HEK293 (cell line): ENCODE measurements at regions not wholly inside any gene's neighbourhood (a gene's known extent, or its start where the extent isn't known, plus 50 kb on each side); places are given as distances from the start of the nearest gene placed in this dataset.

Experiments used
- CTCF ChIA-PET: fragments of 350-600 bp; formaldehyde crosslinking; extraction: SDS; loops from one replicate; lab custom pipeline; 2021; ENCODE audit warnings: antibody characterized with exemption; lab: Yijun Ruan, JAX
- POLR2A ChIA-PET: fragments of 300-600 bp; formaldehyde crosslinking; extraction: SDS; loops from one replicate; lab custom pipeline; 2020; ENCODE audit warnings: antibody characterized with exemption, inconsistent platforms; lab: Yijun Ruan, JAX
- H3K27ac ChIP-seq: fragments of 200-500 bp; sonication (Bioruptor generic); 2 replicates; pipeline ENCODE4 v1.5.1; 2014; ENCODE audit warnings: low read depth, low read length, control low read depth, inconsistent platforms; ENCODE audit errors: extremely low read depth
- H3K36me3 ChIP-seq, 2 experiments: fragments of 200-500 bp in 1 of 2; sonication (Bioruptor generic) in 1 of 2; 1 replicate in 1 of 2; 2 replicates in 1 of 2; pipeline ENCODE4 v1.5.1; 2014 to 2017; ENCODE audit warnings: inconsistent platforms in 2 of 2, low read length in 2 of 2; ENCODE audit not compliant: control insufficient read depth in 2 of 2, insufficient read depth in 1 of 2
- H3K4me1 ChIP-seq: fragments of 200-500 bp; sonication (Bioruptor generic); 2 replicates; pipeline ENCODE4 v1.5.1; 2014; ENCODE audit warnings: mild to moderate bottlenecking, low read length, inconsistent platforms; ENCODE audit not compliant: control insufficient read depth, insufficient read depth
- H3K4me3 ChIP-seq: 2 replicates; pipeline ENCODE4 v1.5.1; 2011; ENCODE audit warnings: low read depth, mild to moderate bottlenecking, control low read depth, low read length, moderate library complexity
- H3K9me3 ChIP-seq: fragments of 200-500 bp; sonication (Bioruptor generic); 2 replicates; pipeline ENCODE4 v1.5.1; 2014; ENCODE audit warnings: low read depth, low read length, inconsistent platforms; ENCODE audit not compliant: control insufficient read depth, insufficient read depth
- ELK4 ChIP-seq: IDR thresholded peaks from 2 replicates; pipeline ENCODE4 v1.6.1; 2011; ENCODE audit warnings: mild to moderate bottlenecking, low read depth, low read length, borderline replicate concordance
- GLI4 ChIP-seq: fragments of 450-650 bp; formaldehyde crosslinking; IDR thresholded peaks from 2 replicates; pipeline ENCODE4 v1.5.1; 2016; ENCODE audit warnings: missing biosample characterization, missing genetic modification characterization
- KLF8 ChIP-seq: fragments of 450-650 bp; formaldehyde crosslinking; IDR thresholded peaks from 2 replicates; pipeline ENCODE4 v1.5.1; 2016; ENCODE audit warnings: missing biosample characterization, missing genetic modification characterization
- MYNN ChIP-seq: fragments of 450-650 bp; formaldehyde crosslinking; IDR thresholded peaks from 2 replicates; pipeline ENCODE4 v1.5.1; 2016; ENCODE audit warnings: missing biosample characterization, missing genetic modification characterization, borderline replicate concordance
- RBAK ChIP-seq: fragments of 450-650 bp; formaldehyde crosslinking; IDR thresholded peaks from 2 replicates; pipeline ENCODE4 v1.5.1; 2016; ENCODE audit warnings: missing biosample characterization, missing genetic modification characterization
- ZBTB48 ChIP-seq: fragments of 450-650 bp; formaldehyde crosslinking; IDR thresholded peaks from 2 replicates; pipeline ENCODE4 v1.5.1; 2016; ENCODE audit warnings: missing biosample characterization, missing genetic modification characterization
- ZBTB7A ChIP-seq: fragments of 450-650 bp; formaldehyde crosslinking; IDR thresholded peaks from 2 replicates; pipeline ENCODE4 v1.5.1; 2016; ENCODE audit warnings: low read depth, missing biosample characterization, missing genetic modification characterization
- ZNF133 ChIP-seq: fragments of 450-650 bp; formaldehyde crosslinking; IDR thresholded peaks from 2 replicates; pipeline ENCODE4 v1.5.1; 2016; ENCODE audit warnings: missing biosample characterization, missing genetic modification characterization
- ZNF23 ChIP-seq: fragments of 450-650 bp; formaldehyde crosslinking; IDR thresholded peaks from 2 replicates; pipeline ENCODE4 v1.5.1; 2016; ENCODE audit warnings: missing biosample characterization, missing genetic modification characterization, borderline replicate concordance
- ZNF248 ChIP-seq: fragments of 450-650 bp; formaldehyde crosslinking; IDR thresholded peaks from 2 replicates; pipeline ENCODE4 v1.5.1; 2017; ENCODE audit warnings: missing biosample characterization, missing genetic modification characterization
- ZNF302 ChIP-seq: fragments of 450-650 bp; formaldehyde crosslinking; IDR thresholded peaks from 2 replicates; pipeline ENCODE4 v1.5.1; 2016; ENCODE audit warnings: missing biosample characterization, missing genetic modification characterization, low read depth
- ZNF362 ChIP-seq: fragments of 450-650 bp; formaldehyde crosslinking; IDR thresholded peaks from 2 replicates; pipeline ENCODE4 v1.5.1; 2016; ENCODE audit warnings: missing biosample characterization, missing genetic modification characterization
- ZNF426 ChIP-seq: fragments of 450-650 bp; formaldehyde crosslinking; IDR thresholded peaks from 2 replicates; pipeline ENCODE4 v1.5.1; 2017; ENCODE audit warnings: missing biosample characterization, missing genetic modification characterization, mild to moderate bottlenecking, inconsistent platforms, moderate library complexity
- ZNF518A ChIP-seq: fragments of 450-650 bp; formaldehyde crosslinking; conservative IDR thresholded peaks from 2 replicates; pipeline ENCODE4 v1.5.1; 2016; ENCODE audit warnings: low read depth, missing biosample characterization, missing genetic modification characterization
- ZNF544 ChIP-seq: fragments of 450-650 bp; formaldehyde crosslinking; IDR thresholded peaks from 2 replicates; pipeline ENCODE4 v1.5.0; 2017; ENCODE audit warnings: missing biosample characterization, missing genetic modification characterization
- ZNF600 ChIP-seq: fragments of 450-650 bp; formaldehyde crosslinking; IDR thresholded peaks from 2 replicates; pipeline ENCODE4 v1.5.1; 2016; ENCODE audit warnings: missing biosample characterization, missing genetic modification characterization
- ZNF626 ChIP-seq: fragments of 450-650 bp; sonication (Bioruptor Pico); formaldehyde crosslinking; IDR thresholded peaks from 2 replicates; pipeline ENCODE4 v1.5.1; 2018; ENCODE audit warnings: missing biosample characterization, missing genetic modification characterization, inconsistent platforms
- ZNF777 ChIP-seq: fragments of 450-650 bp; formaldehyde crosslinking; IDR thresholded peaks from 2 replicates; pipeline ENCODE4 v1.5.1; 2017; ENCODE audit warnings: missing biosample characterization, missing genetic modification characterization, borderline replicate concordance
- ZSCAN4 ChIP-seq: fragments of 450-650 bp; formaldehyde crosslinking; IDR thresholded peaks from 2 replicates; pipeline ENCODE4 v1.5.1; 2017; ENCODE audit warnings: missing biosample characterization, missing genetic modification characterization

DNA sequence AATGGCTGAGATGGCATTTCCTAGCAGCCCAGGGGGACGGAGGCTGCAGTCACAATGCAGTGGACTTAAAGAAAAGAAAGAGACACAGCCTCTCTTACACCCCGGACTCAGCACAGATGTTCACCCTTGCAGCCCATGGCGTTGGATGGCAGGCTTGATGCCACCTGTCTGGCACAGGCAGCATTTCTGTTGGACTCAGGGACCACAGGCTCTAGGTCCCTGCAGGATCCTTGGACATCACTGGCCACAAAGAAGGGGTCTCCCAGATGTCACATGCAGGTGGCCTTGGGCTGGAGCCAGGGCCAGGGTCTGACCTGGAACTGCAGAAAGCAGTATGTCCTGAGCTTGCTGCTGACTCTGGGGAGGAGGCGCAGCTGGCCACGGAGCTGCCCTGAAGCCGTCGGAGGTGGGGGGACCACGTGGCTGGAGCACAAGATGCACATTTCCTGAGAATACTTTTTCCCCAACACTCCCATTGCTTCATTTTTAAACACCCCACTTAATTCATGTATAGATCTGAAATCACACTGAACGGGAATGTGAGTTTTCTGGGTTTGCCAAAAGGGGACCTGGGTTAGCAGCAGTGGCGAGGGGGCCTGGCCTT is 102.3 kb upstream of the SULF2 start (continued):
- no peak for TF ChIP-seq ZNF518A (tag by site-specific recombination)
- no peak for TF ChIP-seq ZBTB7A (tag by site-specific recombination)
- no peak for TF ChIP-seq ZNF133
- no peak for TF ChIP-seq ZSCAN4
- TF ChIP-seq ZNF302 (tag by site-specific recombination): no peak
- TF ChIP-seq ZNF426 (tag by site-specific recombination): no peak
- TF ChIP-seq ELK4: no peak
- no peak for TF ChIP-seq GLI4 (tag by site-specific recombination)
- TF ChIP-seq ZNF23 (tag by site-specific recombination): no peak
- no peak for TF ChIP-seq ZNF544 (tag by site-specific recombination)

DNA sequence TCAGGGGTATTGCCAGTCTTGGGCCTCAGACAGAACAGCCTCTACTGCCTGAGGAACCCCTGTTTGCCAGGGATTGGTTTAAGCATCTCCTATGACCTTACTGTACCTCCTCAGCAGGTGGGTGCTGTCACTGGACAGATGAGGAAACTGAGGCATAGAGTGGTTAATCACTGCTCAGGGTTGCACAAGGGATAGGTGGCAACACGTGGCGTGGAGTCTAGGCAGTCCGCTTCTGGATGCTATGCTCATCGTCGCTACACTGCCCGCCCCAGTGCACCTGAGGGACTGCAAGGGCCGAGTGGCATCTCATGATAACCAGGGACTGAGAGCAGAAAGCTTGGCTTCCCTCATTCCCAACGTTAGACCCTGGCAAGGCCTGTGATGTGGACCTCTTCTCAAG is 101.8 kb upstream of the SULF2 start:
- H3K36me3 ChIP-seq: no peaks in the 10 kb centered on the region
- no peak overlapping the region for H3K27ac ChIP-seq
- no peaks in the 10 kb centered on the region for H3K9me3 ChIP-seq
- CTCF ChIA-PET: no interaction called here
- POLR2A ChIA-PET: no interaction called here
- TF ChIP-seq ZNF23 (tag by site-specific recombination): no peak
- TF ChIP-seq ZNF777: no peak
- no peak for TF ChIP-seq ZNF600 (tag by site-specific recombination)
- no peak for TF ChIP-seq MYNN
- no peak for TF ChIP-seq ZNF626
- TF ChIP-seq KLF8 (tag by site-specific recombination): no peak
- no peak for TF ChIP-seq ZBTB48 (tag by site-specific recombination)
- no peak for TF ChIP-seq ZNF362 (tag by site-specific recombination)
- TF ChIP-seq RBAK (tag by site-specific recombination): no peak
- TF ChIP-seq ZNF248 (tag by site-specific recombination): no peak
- no peaks in the 10 kb centered on the region for H3K4me1 ChIP-seq
- H3K4me3 ChIP-seq: no peak overlapping the region
